HL-60 (cell line): ENCODE measurements at regions not wholly inside any gene's neighbourhood (a gene's known extent, or its start where the extent isn't known, plus 50 kb on each side); places are given as distances from the start of the nearest gene placed in this dataset.

Experiments
- GABPA ChIP-seq: IDR thresholded peaks from 2 replicates; pipeline ENCODE4 v1.6.1; 2012; ENCODE audit warnings: low read depth
- SPI1 ChIP-seq: IDR thresholded peaks from 2 replicates; pipeline ENCODE4 v1.6.1; 2012; ENCODE audit warnings: low read depth, mild to moderate bottlenecking, borderline replicate concordance
- TF ChIP-seq, protein P1 (sequence below): IDR thresholded peaks from one replicate; pipeline ENCODE4 v1.5.1; 2011; ENCODE audit warnings: low read length, control low read depth, inconsistent platforms; ENCODE audit not compliant: insufficient read depth
- TF ChIP-seq, protein P2 (sequence below): IDR thresholded peaks from 2 replicates; pipeline ENCODE4 v1.6.1; 2012; ENCODE audit warnings: low read depth; ENCODE audit not compliant: insufficient replicate concordance

DNA sequence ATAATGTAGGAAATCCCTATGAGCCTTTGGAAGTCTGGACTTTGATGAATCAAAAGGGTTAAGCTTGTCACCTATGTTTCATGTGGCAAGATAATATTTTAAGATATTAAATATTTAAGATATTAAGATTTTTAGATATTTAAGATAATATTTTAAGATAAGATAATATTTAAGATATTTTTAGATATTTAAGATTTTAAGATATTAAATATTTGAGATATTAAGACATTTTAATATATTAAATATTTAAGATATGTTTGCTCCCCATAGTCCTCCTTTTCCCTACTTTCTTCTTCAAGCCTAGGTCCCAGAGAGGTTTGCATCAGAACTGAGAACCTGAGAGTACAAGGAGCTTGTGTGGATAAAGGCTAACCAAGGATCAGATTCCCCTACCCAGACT, 478.4 kb upstream of the IGFBP7 start:
- TF ChIP-seq, protein P1, sequence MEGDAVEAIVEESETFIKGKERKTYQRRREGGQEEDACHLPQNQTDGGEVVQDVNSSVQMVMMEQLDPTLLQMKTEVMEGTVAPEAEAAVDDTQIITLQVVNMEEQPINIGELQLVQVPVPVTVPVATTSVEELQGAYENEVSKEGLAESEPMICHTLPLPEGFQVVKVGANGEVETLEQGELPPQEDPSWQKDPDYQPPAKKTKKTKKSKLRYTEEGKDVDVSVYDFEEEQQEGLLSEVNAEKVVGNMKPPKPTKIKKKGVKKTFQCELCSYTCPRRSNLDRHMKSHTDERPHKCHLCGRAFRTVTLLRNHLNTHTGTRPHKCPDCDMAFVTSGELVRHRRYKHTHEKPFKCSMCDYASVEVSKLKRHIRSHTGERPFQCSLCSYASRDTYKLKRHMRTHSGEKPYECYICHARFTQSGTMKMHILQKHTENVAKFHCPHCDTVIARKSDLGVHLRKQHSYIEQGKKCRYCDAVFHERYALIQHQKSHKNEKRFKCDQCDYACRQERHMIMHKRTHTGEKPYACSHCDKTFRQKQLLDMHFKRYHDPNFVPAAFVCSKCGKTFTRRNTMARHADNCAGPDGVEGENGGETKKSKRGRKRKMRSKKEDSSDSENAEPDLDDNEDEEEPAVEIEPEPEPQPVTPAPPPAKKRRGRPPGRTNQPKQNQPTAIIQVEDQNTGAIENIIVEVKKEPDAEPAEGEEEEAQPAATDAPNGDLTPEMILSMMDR: no peak
- TF ChIP-seq GABPA: no peak
- no peak for TF ChIP-seq SPI1
- TF ChIP-seq, protein P2, sequence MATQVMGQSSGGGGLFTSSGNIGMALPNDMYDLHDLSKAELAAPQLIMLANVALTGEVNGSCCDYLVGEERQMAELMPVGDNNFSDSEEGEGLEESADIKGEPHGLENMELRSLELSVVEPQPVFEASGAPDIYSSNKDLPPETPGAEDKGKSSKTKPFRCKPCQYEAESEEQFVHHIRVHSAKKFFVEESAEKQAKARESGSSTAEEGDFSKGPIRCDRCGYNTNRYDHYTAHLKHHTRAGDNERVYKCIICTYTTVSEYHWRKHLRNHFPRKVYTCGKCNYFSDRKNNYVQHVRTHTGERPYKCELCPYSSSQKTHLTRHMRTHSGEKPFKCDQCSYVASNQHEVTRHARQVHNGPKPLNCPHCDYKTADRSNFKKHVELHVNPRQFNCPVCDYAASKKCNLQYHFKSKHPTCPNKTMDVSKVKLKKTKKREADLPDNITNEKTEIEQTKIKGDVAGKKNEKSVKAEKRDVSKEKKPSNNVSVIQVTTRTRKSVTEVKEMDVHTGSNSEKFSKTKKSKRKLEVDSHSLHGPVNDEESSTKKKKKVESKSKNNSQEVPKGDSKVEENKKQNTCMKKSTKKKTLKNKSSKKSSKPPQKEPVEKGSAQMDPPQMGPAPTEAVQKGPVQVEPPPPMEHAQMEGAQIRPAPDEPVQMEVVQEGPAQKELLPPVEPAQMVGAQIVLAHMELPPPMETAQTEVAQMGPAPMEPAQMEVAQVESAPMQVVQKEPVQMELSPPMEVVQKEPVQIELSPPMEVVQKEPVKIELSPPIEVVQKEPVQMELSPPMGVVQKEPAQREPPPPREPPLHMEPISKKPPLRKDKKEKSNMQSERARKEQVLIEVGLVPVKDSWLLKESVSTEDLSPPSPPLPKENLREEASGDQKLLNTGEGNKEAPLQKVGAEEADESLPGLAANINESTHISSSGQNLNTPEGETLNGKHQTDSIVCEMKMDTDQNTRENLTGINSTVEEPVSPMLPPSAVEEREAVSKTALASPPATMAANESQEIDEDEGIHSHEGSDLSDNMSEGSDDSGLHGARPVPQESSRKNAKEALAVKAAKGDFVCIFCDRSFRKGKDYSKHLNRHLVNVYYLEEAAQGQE: no peak
